IPS DF 4.7 (cell line): ENCODE measurements at regions not wholly inside any gene's neighbourhood (a gene's known extent, or its start where the extent isn't known, plus 50 kb on each side); places are given as distances from the start of the nearest gene placed in this dataset.
"Not testable (repeated sequence)": the region's sequence is repeated elsewhere in the genome, so short reads cannot be mapped to it uniquely, and the experiment has no call there.

Source experiments
- DNase-seq: peaks from one replicate; pipeline ENCODE4 v3.0.0-alpha.2; 2013; ENCODE audit warnings: low spot score; ENCODE audit errors: extremely low read depth

DNA sequence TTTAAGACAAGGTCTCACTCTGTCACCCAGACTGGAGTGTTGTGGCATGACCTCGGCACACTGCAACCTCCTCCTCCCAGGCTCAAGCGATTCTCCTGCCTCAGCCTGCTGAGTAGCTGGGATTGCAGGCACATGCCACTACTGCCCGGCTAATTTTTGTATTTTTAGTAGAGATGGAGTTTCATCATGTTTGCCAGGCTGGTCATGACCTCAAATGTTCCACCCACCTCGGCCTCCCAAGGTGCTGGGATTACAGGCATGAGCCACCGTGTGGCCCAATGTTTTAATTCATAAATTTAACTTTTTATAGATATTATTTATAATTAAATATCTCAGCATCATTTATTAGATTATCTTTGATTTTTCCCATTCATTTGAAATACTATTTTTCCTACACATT lies 658.0 kb upstream of the NRG3 start:
- no peak for DNase-seq

DNA sequence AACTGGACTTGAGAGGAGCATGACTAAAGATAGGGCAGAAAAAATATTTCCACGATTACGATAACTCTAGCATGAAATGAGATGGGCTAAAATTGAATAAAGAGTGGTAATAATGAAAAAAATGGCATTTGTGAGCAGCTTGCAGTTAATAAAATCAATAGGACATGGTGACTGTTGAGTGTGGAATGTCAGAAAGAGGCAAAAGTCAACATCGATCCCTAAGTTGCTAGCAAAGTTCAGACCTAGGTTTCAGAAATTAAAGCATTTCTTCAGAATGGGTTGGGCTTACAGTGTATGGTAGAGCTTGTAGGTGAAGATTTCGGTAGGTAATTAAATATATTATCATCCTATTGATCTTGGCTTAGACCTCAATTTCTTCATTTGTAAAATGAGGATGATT lies 656.7 kb upstream of the NRG3 start:
- no peak for DNase-seq

DNA sequence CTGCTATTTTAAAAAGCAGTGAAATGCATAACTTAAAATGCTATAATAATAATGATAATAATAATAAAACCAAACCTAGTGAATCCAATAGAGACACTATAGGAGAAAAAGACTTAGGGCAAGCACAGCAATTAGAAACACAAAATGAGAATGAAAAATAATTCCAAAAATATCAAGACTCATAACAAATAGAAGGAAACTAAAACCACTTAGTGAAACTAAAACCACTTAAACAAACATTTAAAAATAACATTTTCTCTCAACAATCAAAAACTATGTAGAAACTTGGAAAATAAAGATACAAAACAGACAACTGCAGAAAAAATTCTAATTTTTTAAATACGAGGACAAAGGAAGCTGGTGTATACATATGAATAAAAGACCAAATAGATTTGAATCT lies 655.2 kb upstream of the NRG3 start:
- DNase-seq, result no peak

DNA sequence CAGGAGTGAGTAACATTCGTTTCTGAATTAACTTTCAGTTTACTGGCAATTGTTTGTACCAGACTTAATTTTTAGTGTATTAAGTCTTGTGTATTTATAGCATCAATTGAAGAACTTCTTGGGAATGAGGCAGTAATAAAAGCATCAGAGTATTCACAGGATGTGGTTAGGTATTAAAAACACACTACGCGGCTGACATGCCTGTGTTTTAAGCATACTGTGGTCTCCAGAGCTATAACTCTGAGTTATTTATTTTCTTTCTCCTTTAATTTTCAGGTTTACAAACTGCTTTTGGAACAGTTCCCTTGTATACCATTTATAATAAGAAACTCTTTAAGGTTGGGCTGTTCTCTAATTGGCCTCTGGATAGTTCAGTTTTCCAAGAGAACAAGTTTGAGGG lies 626.1 kb upstream of the NRG3 start:
- DNase-seq, result no peak

- peak; percentile 75 for DNase-seq
Measured at GRCh38 chr10:81251457-81252115, 623.4 kb upstream of the NRG3 start.

DNA sequence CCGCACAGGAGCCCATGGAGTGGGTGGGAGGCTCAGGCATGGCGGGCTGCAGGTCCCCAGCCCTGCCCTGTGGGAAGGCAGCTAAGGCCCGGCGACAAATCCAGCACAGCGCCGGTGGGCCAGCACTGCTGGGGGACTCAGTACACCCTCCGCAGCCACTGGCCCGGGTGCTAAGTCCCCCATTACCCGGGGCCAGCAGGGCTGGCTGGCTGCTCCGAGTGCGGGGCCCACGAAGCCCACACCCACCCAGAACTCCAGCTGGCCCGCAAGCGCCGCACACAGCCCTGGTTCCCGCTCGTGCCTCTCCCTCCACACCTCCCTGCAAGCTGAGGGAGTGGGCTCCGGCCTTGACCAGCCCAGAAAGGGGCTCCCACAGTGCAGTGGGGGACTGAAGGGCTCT lies 610.0 kb upstream of the NRG3 start:
- not testable (repeated sequence) for DNase-seq

- no peak for DNase-seq
Measured at GRCh38 chr10:81270051-81270450, 604.9 kb upstream of the NRG3 start.

- no peak for DNase-seq
Measured at GRCh38 chr10:81280497-81281479, 594.2 kb upstream of the NRG3 start.

DNA sequence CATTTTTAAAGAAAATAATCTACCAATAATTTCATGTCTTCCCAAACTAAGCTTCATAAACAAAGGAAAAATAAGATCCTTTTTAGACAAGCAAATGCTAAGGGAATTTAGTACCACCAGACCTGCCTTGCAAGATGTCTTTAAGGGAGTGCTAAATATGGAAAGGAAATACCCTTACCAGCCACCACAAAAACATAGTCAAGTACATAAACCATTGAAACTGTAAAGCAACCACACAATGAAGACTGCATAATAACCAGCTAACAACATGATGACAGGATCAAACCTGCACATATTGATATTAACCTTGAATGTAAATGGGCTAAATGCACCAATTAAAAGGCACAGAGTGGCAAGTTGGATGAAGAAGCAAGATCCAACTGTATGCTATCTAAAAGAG lies 586.5 kb upstream of the NRG3 start:
- DNase-seq, result no peak

GRCh38 chr10:81297292-81297691 lies 577.7 kb upstream of the NRG3 start:
- no peak for DNase-seq

DNA sequence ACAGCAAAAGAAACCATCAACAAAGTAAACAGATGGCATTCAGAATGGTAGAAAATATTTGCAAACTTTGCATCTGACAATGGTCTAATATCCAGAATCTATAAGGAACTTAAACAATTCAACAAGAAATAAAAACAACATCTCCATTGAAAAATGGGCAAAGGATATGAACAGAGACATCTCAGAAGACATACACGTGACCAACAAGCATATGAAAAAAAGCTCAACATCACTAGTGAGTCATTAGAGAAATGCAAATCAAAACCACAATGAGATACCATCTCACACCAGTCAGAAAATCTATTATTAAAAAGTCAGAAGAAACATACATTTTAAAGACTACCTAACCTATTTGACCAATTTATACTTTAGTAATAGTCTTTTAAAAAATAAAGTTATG lies 571.3 kb upstream of the NRG3 start:
- DNase-seq, result no peak

DNA sequence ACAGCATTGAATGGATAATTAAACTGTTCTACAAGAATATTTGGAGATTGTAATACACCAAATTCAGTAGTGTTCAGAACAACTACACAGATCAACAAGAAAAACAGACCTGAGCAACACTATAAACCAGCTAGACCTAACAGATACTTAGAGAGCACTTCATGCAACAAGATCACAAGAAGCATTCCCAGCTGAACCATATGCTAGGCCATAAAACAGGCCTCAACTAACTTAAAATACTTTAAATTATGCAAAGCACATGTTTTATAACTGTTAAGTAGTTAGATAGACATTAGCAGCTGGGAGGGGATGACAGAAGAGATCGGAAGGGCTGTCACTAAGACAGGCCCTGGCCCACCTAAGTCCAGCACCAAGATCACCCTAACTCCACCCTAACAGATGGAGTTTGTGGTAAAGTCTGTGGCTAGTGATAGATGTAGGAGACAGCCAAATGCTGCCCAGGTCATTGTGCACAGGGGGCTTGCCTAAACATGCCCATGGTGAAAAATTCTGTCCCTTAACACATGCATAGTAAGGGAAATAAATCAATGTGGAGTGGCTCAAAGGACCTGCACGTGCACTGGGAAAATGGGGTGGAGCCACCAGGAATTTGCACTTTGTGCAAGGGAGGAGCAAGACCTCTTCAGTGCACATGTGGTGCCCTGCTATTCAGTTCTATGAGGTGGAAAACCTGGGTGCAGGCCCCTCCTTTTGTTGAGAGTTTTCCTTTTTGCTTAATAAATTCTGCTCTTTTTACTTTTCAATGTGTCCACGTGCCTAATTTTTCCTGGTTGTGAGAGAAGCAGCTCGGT lies 567.8 kb upstream of the NRG3 start:
- no peak for DNase-seq

DNA sequence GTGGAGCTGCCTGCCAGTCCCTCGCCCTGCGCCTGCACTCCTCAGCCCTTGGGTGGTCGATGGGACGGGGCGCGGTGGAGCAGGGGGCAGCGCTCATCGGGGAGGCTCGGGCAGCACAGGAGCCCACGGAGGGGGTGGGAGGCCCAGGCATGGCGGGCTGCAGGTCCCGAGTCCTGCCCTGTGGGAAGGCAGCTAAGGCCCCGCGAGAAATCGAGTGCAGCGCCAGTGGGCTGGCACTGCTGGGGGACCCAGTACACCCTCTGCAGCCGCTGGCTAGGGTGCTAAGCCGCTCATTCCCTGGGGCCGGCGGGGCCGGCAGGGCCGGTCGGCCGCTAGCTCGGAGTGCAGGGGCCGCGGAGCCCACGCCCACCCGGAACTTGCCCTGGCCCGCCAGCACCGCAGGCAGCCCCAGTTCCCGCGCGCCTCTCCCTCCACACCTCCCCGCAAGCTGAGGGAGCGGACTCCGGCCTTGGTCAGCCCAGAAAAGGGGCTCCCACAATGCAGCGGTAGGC lies 565.9 kb upstream of the NRG3 start:
- DNase-seq, result no peak

- no peak for DNase-seq
Measured at GRCh38 chr10:81314471-81314870, 560.5 kb upstream of the NRG3 start.

DNA sequence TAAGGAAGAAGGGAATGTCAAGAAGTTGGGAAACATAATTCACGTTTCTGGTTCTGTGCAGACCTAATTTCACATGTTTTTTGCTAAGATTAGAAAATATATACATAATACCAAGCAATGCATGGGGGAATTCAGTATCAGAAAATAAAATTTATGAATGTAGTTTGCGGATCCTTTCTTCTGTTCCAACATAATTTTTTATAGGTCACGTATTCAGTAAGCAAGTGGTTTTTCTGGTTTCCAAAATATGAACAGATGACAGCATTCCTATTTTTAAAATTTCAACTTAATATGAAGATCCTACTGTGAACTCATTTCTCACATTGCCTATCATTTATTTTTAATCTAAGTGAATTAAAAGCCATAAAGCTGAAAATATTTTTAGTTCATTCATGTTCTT lies 560.0 kb upstream of the NRG3 start:
- DNase-seq, result no peak

DNA sequence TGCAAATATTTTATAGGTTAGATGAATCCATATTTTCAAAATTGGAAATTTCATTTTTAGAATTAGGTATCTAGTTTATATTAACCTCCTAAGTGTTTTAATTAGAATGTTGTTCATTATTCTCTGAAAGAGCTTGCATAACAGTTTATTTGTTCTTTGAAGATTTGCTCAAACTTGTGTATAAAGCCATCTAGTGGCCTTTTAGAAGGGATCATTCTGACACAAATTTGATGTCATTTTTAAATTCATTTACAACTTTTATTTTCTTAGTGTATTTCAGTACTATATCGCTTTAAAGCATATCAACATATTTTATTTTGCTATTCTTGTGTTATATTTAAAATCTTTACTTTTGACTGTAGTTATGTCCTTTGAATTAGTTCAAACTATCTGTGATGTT lies 527.0 kb upstream of the NRG3 start:
- DNase-seq, result no peak

DNA sequence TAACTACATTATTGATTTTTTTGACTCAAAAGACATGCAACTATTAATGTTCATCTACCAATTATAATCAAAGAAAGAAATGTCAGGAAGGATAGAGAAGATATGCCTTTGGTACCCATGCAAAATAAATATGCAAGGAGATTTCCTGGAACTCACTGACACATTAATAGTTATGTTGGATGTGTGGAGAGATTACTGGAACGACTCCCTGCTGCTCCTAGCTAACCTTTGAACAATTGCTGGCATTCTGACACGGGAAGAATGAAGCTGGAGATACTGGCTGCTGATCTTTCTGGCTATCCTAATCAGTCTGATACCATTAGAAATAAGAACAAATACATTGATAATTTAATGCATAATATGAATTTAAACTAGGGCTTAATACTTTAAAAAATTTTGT lies 507.9 kb upstream of the NRG3 start:
- DNase-seq, result no peak

- no peak for DNase-seq
Measured at GRCh38 chr10:81386817-81387216, 488.2 kb upstream of the NRG3 start.

DNA sequence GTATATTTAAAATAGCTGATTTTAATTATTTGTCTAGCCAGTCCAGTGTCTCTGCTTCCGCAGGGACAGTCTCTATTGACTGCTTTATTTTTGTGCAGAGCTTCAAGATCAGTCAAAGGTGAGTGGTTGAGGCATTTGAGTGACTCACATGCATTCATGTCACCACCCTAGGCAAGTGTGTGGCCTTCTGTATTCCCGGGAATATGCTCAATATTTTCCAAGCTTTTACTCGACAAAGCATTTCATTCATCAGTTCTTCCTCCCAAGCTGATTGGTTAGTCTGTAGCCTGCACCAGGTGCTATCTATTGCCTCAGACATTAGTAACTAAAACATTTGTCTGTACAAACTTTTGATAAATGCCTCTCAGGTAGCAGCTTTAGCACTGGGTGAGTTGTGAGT lies 471.5 kb upstream of the NRG3 start:
- no peak for DNase-seq

DNA sequence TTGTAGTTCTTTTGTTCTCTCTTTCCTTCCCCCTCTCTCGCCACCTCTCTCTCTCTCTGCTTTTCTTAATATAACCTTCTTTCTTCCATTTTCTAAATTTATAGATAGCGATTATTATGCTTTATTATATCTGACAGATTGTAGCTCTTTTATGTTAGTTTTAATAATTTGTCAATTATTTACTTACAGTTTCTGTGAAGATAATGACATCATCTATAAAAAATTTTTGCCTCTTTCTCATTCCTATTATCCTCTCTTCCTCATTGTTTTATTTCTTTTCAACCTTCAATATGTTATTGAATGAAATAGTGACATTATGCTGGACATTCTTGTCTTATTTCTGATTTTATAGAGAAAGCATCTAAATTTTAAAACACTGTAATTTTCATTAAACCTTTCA lies 469.6 kb upstream of the NRG3 start:
- DNase-seq, result no peak

GRCh38 chr10:81414038-81414437 lies 461.0 kb upstream of the NRG3 start:
- DNase-seq, result peak; percentile 41

GRCh38 chr10:81426722-81427121 lies 448.3 kb upstream of the NRG3 start:
- no peak for DNase-seq
